ENCODE measurements at regions not wholly inside any gene's neighbourhood (a gene's known extent, or its start where the extent isn't known, plus 50 kb on each side); places are given as distances from the start of the nearest gene placed in this dataset.

- no peak for TF ChIP-seq CTCF (IDR thresholded peaks at IDR 0.05)
- TF ChIP-seq POLR2A (IDR thresholded peaks at IDR 0.05): no peak
- no peak for TF ChIP-seq EP300 (IDR thresholded peaks at IDR 0.05)
These were observed 166.6 kb upstream of the ATP1B1 start for GRCh38 chr1:168939947-168940223.

All from tibial nerve (tissue), 4 donors.